ENCODE measurements at regions not wholly inside any gene's neighbourhood (a gene's known extent, or its start where the extent isn't known, plus 50 kb on each side); places are given as distances from the start of the nearest gene placed in this dataset.
"Not testable (repeated sequence)": the region's sequence is repeated elsewhere in the genome, so short reads cannot be mapped to it uniquely, and the experiment has no call there.

DNA sequence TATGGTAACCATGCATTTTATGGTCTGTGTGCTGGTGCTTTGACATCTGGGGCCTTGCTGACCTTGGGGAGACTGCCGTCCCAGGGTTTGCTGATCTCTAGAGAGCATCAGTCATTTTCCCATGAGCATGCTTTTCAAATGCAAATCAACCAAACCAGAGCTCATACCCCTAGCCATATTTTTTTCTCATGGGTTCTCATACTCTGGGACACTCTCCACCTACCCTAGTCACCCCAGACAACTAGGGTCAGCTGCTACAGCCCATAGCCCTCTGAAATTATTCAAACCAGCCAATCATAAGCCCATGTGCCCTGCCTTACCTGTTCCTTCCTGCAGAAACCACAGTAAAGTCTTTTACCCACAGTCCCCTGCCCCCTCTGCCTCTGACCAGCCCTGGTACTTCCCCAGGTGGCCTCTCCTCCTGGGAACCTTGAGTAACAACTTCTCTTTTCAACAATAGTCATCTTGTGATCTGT is 132.0 kb downstream of the MAP3K21 start:
- H3K9me3 Mint-ChIP-seq (ENCODE audit: insufficient read depth), result no peaks in the 10 kb centered on the region
- ATAC-seq, result no peak
- POLR2A ChIA-PET, result no interaction called here

DNA sequence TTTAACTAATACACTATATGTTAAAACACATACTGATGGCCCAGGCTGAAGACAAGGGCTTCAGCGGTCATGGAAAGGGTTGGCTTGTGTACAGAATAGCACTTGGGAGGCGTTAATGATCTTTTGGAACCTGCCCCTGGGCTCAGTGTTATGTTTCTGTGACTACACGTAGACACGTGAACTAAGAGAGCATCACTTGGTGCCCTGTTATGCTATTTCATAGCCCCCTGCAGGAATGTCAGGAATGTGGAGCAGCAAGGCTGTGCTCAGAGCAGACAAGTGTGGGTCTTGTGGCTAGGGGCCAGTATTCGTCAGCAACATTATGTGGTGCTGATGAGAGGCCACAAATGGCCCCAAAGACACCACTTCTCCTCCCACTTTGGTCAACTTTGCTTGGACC is 132.4 kb downstream of the MAP3K21 start:
- no peaks in the 10 kb centered on the region for H3K36me3 Mint-ChIP-seq (ENCODE audit: low read depth)
- ChIA-PET CTCF (no interaction called here), POLR2A (no interaction called here)
- H3K4me1 Mint-ChIP-seq (ENCODE audit: low read depth), result peaks cover 5% of the 10 kb centered on the region
- no peaks in the 10 kb centered on the region for H3K27me3 Mint-ChIP-seq (ENCODE audit: low read depth)
- no peak overlapping the region for H3K27ac Mint-ChIP-seq
- no peak for DNase-seq
- no peaks in the 10 kb centered on the region for H3K9me3 Mint-ChIP-seq (ENCODE audit: insufficient read depth)
- ATAC-seq, result no peak
- no peak overlapping the region for H3K4me3 Mint-ChIP-seq

More for the DNA sequence above, 132.0 kb downstream of the MAP3K21 start:
- CTCF ChIA-PET, result no interaction called here
- H3K27ac Mint-ChIP-seq, result no peak overlapping the region
- H3K27me3 Mint-ChIP-seq (ENCODE audit: low read depth), result no peaks in the 10 kb centered on the region
- no peaks in the 10 kb centered on the region for H3K36me3 Mint-ChIP-seq (ENCODE audit: low read depth)
- peaks cover 5% of the 10 kb centered on the region for H3K4me1 Mint-ChIP-seq (ENCODE audit: low read depth)
- no peak for DNase-seq
- H3K4me3 Mint-ChIP-seq, result no peak overlapping the region

- Mint-ChIP-seq H3K4me1 (ENCODE audit: low read depth) (peaks cover 5% of the 10 kb centered on the region), H3K27ac (no peak overlapping the region), H3K4me3 (no peak overlapping the region), H3K9me3 (ENCODE audit: insufficient read depth) (no peaks in the 10 kb centered on the region), H3K36me3 (ENCODE audit: low read depth) (no peaks in the 10 kb centered on the region), H3K27me3 (ENCODE audit: low read depth) (no peaks in the 10 kb centered on the region)
- DNase-seq (no peak), ATAC-seq (no peak)
- POLR2A ChIA-PET, result no interaction called here
- CTCF ChIA-PET, result no interaction called here
Measured at GRCh38 chr1:233460692-233461091, 133.2 kb downstream of the MAP3K21 start.

DNA sequence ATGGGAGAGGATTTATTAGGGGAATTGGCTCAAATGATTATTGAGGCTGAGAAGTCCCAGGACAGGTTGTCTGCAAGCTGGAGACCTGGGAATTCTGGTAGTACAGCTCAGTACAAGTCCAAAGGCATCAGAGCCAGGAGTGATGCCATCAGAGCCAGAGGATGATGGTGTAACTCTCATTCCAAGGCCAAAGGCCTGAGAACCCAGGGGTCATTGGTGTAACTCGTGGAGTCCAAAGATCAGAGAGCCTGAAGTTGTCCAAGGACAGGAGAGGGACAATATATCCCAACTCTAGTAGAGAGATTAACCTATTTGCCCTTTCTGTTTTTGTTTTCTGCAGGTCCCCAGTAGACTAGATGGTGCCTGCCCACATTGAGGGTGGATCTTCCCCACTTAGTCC is 134.3 kb downstream of the MAP3K21 start:
- Mint-ChIP-seq H3K27ac (no peak overlapping the region), H3K4me1 (ENCODE audit: low read depth) (peaks cover 5% of the 10 kb centered on the region), H3K4me3 (no peak overlapping the region), H3K27me3 (ENCODE audit: low read depth) (no peaks in the 10 kb centered on the region), H3K36me3 (ENCODE audit: low read depth) (no peaks in the 10 kb centered on the region), H3K9me3 (ENCODE audit: insufficient read depth) (no peaks in the 10 kb centered on the region)
- DNase-seq (no peak), ATAC-seq (no peak)
- ChIA-PET POLR2A (no interaction called here), CTCF (no interaction called here)

DNA sequence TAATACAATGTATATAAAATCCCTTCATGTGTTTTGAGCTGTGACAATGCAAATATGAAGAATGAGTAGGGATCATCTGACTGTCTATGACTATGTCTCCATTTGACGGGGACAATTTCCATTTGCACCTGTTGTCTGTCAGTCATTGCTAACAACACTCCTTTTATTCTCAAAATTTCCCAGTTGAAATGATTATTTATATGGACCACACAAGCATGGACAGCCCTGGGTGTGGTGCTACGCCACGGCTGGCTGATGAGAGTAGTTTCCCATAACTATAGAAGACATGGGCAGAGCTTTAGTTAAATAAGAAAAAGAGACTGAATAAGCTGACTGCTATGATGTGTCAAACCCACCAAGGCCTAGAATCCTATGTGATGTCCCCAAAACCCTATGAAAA is 135.8 kb downstream of the MAP3K21 start:
- ChIA-PET POLR2A (no interaction called here), CTCF (no interaction called here)
- H3K4me3 Mint-ChIP-seq, result no peak overlapping the region
- no peak overlapping the region for H3K27ac Mint-ChIP-seq
- H3K9me3 Mint-ChIP-seq (ENCODE audit: insufficient read depth), result no peaks in the 10 kb centered on the region
- no peak for ATAC-seq
- H3K36me3 Mint-ChIP-seq (ENCODE audit: low read depth), result no peaks in the 10 kb centered on the region
- no peak for DNase-seq
- H3K27me3 Mint-ChIP-seq (ENCODE audit: low read depth), result no peaks in the 10 kb centered on the region
- peaks cover 5% of the 10 kb centered on the region for H3K4me1 Mint-ChIP-seq (ENCODE audit: low read depth)

DNA sequence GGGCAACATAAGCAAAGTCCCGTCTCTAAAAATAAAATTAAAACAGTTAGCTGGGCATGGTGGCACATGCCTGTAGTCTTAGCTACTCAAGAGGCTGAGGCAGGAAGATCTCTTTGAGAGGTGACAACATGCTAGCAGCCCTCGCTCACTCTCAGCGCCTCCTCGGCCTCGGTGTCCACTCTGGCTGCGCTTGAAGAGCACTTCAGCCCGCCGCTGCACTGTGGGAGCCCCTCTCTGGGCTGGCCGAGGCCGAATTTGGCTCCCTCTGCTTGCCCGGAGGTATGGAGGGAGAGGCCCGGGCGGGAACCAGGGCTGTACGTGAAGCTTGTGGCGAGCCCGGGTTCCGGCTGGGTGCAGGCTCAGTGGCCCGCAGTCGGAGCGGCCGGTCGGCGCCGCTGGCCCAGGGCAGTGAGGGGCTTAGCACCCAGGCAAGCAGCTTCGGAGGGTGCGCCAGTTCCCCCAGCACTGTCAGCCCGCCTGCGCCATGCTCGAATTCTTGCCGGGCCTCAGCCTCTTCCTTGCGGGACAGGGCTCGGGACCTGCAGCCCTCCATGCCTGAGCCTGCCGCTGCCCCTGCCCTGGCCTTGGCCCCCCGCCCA is 138.3 kb downstream of the MAP3K21 start:
- no peak for DNase-seq
- H3K4me3 Mint-ChIP-seq, result no peak overlapping the region
- no peaks in the 10 kb centered on the region for H3K27me3 Mint-ChIP-seq (ENCODE audit: low read depth)
- ATAC-seq, result no peak
- CTCF ChIA-PET, result no interaction called here
- POLR2A ChIA-PET, result no interaction called here
- H3K9me3 Mint-ChIP-seq (ENCODE audit: insufficient read depth), result no peaks in the 10 kb centered on the region
- H3K27ac Mint-ChIP-seq, result no peak overlapping the region
- no peaks in the 10 kb centered on the region for H3K4me1 Mint-ChIP-seq (ENCODE audit: low read depth)
- H3K36me3 Mint-ChIP-seq (ENCODE audit: low read depth), result no peaks in the 10 kb centered on the region

GRCh38 chr1:233470741-233471499 is 143.0 kb upstream of the KCNK1 start:
- DNase-seq (no peak), ATAC-seq (no peak)
- Mint-ChIP-seq H3K27ac (no peak overlapping the region), H3K4me3 (no peak overlapping the region), H3K9me3 (ENCODE audit: insufficient read depth) (no peaks in the 10 kb centered on the region), H3K4me1 (ENCODE audit: low read depth) (no peaks in the 10 kb centered on the region), H3K36me3 (ENCODE audit: low read depth) (no peaks in the 10 kb centered on the region), H3K27me3 (ENCODE audit: low read depth) (peaks cover 3% of the 10 kb centered on the region)
- ChIA-PET CTCF (no interaction called here), POLR2A (no interaction called here)

DNA sequence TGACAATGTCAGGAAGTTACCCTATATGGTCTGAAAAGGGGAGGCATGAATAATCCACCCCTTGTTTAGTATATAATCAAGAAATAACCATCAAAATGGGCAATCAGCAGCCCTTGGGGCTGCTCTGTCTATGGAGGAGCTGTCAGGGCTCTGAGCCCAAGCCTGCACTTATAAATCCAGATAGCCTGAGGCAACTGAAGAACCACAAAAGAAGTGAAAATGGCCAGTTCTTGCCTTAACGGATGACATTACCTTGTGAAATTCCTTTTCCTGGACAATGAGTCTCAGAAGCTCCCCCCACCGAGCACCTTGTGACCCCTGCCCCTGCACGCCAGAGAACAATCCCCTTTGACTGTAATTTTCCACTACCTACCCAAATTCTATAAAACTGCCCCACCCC is 142.1 kb upstream of the KCNK1 start:
- H3K9me3 Mint-ChIP-seq (ENCODE audit: insufficient read depth); H3K27me3 Mint-ChIP-seq (ENCODE audit: low read depth); CTCF ChIA-PET; H3K4me1 Mint-ChIP-seq (ENCODE audit: low read depth); ATAC-seq; H3K36me3 Mint-ChIP-seq (ENCODE audit: low read depth); H3K4me3 Mint-ChIP-seq; DNase-seq; POLR2A ChIA-PET; H3K27ac Mint-ChIP-seq: not testable (repeated sequence)

- DNase-seq; H3K9me3 Mint-ChIP-seq (ENCODE audit: insufficient read depth); ATAC-seq; H3K4me3 Mint-ChIP-seq; H3K27ac Mint-ChIP-seq; H3K36me3 Mint-ChIP-seq (ENCODE audit: low read depth); H3K27me3 Mint-ChIP-seq (ENCODE audit: low read depth); H3K4me1 Mint-ChIP-seq (ENCODE audit: low read depth); CTCF ChIA-PET; POLR2A ChIA-PET: not testable (repeated sequence)
Measured at GRCh38 chr1:233472796-233473195, 141.1 kb upstream of the KCNK1 start.

DNA sequence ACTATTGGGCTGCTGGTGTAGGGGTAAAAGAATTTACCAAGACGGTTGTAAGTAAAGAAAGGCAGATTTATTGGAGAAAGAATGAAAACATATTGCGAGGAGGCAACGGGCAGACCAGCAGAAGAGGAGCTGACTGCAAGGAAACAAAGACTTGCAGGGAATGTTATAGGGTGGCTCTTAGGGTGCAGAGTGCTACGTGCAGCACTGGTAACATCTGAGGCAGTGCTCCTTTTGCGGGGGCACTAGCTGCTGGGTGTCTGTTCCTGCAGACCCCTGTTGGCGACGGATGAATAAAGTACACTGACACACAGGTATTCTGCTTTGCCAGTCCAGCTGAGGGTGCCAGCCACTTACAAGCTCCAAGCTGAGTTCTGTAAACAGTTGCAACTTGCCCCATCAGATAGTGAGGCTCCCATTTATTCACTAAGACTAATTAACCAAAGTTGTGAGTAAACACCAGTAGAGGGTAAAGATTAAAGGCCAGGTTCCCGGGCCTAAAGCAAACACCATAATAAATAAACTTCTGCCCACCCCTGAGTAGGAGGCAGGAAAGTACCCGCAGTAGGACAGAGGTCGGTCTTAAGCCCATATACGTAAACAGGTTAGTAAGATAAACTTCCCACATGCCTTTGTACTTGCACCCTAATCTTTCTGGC is 140.2 kb upstream of the KCNK1 start:
- DNase-seq (no peak), ATAC-seq (no peak)
- Mint-ChIP-seq H3K4me3 (no peak overlapping the region), H3K4me1 (ENCODE audit: low read depth) (no peaks in the 10 kb centered on the region), H3K36me3 (ENCODE audit: low read depth) (no peaks in the 10 kb centered on the region), H3K9me3 (ENCODE audit: insufficient read depth) (no peaks in the 10 kb centered on the region), H3K27ac (no peak overlapping the region), H3K27me3 (ENCODE audit: low read depth) (peaks cover 6% of the 10 kb centered on the region)
- ChIA-PET CTCF (no interaction called here), POLR2A (no interaction called here)

- no peaks in the 10 kb centered on the region for H3K4me1 Mint-ChIP-seq (ENCODE audit: low read depth)
- DNase-seq (no peak), ATAC-seq (no peak)
- no peaks in the 10 kb centered on the region for H3K9me3 Mint-ChIP-seq (ENCODE audit: insufficient read depth)
- H3K36me3 Mint-ChIP-seq (ENCODE audit: low read depth), result no peaks in the 10 kb centered on the region
- POLR2A ChIA-PET, result no interaction called here
- CTCF ChIA-PET, result no interaction called here
- peaks cover 8% of the 10 kb centered on the region for H3K27me3 Mint-ChIP-seq (ENCODE audit: low read depth)
- H3K4me3 Mint-ChIP-seq, result no peak overlapping the region
- H3K27ac Mint-ChIP-seq, result no peak overlapping the region
Measured at GRCh38 chr1:233477359-233477758, 136.5 kb upstream of the KCNK1 start.

DNA sequence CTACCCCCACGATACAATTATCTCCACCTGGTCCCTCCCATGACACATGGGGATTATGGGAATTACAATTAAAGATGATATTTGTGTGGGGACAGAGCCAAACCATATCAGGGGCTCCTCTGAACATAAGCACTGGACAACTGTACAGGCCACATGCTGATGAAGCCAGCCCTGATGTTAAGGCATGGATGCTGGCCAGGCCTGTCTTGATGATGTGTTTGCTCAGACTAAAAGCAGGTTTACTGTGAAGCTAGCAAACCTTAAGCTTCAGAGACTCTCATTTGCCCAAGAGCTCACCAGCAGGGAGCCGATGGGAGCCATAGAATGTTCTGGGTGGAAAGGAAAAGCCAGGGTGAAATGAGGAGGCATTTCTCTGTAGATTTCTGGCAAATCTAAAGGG is 135.3 kb upstream of the KCNK1 start:
- ChIA-PET POLR2A (no interaction called here), CTCF (no interaction called here)
- Mint-ChIP-seq H3K36me3 (ENCODE audit: low read depth) (no peaks in the 10 kb centered on the region), H3K27me3 (ENCODE audit: low read depth) (peaks cover 8% of the 10 kb centered on the region), H3K4me1 (ENCODE audit: low read depth) (no peaks in the 10 kb centered on the region), H3K27ac (no peak overlapping the region), H3K9me3 (ENCODE audit: insufficient read depth) (no peaks in the 10 kb centered on the region), H3K4me3 (no peak overlapping the region)
- no peak for DNase-seq
- no peak for ATAC-seq

All from activated CD8-positive, alpha-beta T cell treated with anti-CD3 and anti-CD28 coated beads, Interleukin-2, amount 10 ng/mL, durations not matched to agents 7 days and 5 days (primary cell).